HCT116 (cell line): ENCODE measurements at regions not wholly inside any gene's neighbourhood (a gene's known extent, or its start where the extent isn't known, plus 50 kb on each side); places are given as distances from the start of the nearest gene placed in this dataset.

ENCODE experiments used
- ATAC-seq: fragments of 200-7000 bp; cut with Tn5 transposase; 2 replicates; pipeline ENCODE4 v1.9.1; 2020; ENCODE audit warnings: mild to moderate bottlenecking, moderate library complexity
- BruUV-seq: library from RNA; stranded (reverse); fragments of 400-500 nt; replicated peaks from 2 replicates; lab custom pipeline; 2021; lab: Mats Ljungman, UMichigan
- CTCF ChIA-PET: fragments of 300-600 bp; sonication (Branson Sonifier 250); formaldehyde crosslinking; loops from one replicate; lab custom pipeline; 2021; ENCODE audit warnings: antibody characterized with exemption; lab: Charles Lee
- POLR2A ChIA-PET: fragments of 300-600, 350-600 bp; sonication (Branson Sonifier 250); formaldehyde crosslinking; loops from one replicate; lab custom pipeline; 2021; ENCODE audit warnings: antibody characterized with exemption; lab: Charles Lee
- RAD21 ChIA-PET, 2 experiments: fragments of 300-600 bp; sonication (Branson Sonifier 250); formaldehyde crosslinking; loops; one replicate each; lab custom pipeline; 2023; ENCODE audit warnings: low total read pairs in 2 of 2; ENCODE audit not compliant: uncharacterized antibody in 2 of 2, unreplicated experiment in 2 of 2, low non-redundant PET in 1 of 2; lab: Charles Lee
- DNase-seq: peaks from one replicate; pipeline ENCODE4 v3.0.0-alpha.2; 2010; ENCODE audit warnings: low read depth, low spot score
- H2AFZ ChIP-seq: fragments of 200-600 bp; shearing (Covaris generic), sonication (generic); 2 replicates; pipeline ENCODE4 v1.6.1; 2017; ENCODE audit warnings: low read depth, mixed run types, mixed read lengths, antibody characterized with exemption, low read length; ENCODE audit not compliant: poor library complexity, severe bottlenecking
- H3K27ac ChIP-seq: 2 replicates; pipeline ENCODE4 v1.5.1; 2012; ENCODE audit warnings: low read depth, low read length
- H3K27me3 ChIP-seq: fragments of 200-600 bp; sonication (generic); 2 replicates; pipeline ENCODE4 v1.6.1; 2016; ENCODE audit warnings: mixed run types, low read length, mixed read lengths; ENCODE audit not compliant: insufficient read depth
- H3K36me3 ChIP-seq, 2 experiments: fragments of 200-500 bp in 1 of 2; fragments of 200-600 bp in 1 of 2; sonication (Bioruptor generic) in 1 of 2; sonication (generic) in 1 of 2; 2 replicates each; pipeline versions ENCODE4 v1.5.1 to v1.6.1; 2014 to 2016; ENCODE audit warnings: low read length in 2 of 2, inconsistent platforms in 1 of 2, mixed read lengths in 1 of 2, mixed run types in 1 of 2; ENCODE audit not compliant: insufficient read depth in 2 of 2, control insufficient read depth in 1 of 2
- H3K4me1 ChIP-seq, 2 experiments: fragments of 200-600 bp in 1 of 2; sonication (generic) in 1 of 2; 2 replicates each; pipeline versions ENCODE4 v1.5.1 to v1.6.1; 2012 to 2017; ENCODE audit warnings: low read length in 2 of 2, inconsistent platforms in 1 of 2, mild to moderate bottlenecking in 1 of 2, mixed read lengths in 1 of 2, mixed run types in 1 of 2, moderate library complexity in 1 of 2; ENCODE audit not compliant: insufficient read depth in 2 of 2, control insufficient read depth in 1 of 2
- H3K4me2 ChIP-seq: fragments of 200-600 bp; sonication (generic); 2 replicates; pipeline ENCODE4 v1.6.1; 2017; ENCODE audit warnings: mixed run types, low read length, mixed read lengths
- H3K4me3 ChIP-seq, 2 experiments: fragments of 200-600 bp in 1 of 2; sonication (generic) in 1 of 2; replicated peaks in 1 of 2; 2 replicates each; pipeline ENCODE4 v1.5.1; 2011 to 2016; ENCODE audit warnings: low read length in 2 of 2, control low read depth in 1 of 2, low read depth in 1 of 2, mild to moderate bottlenecking in 1 of 2, mixed read lengths in 1 of 2, mixed run types in 1 of 2
- H3K79me2 ChIP-seq: fragments of 200-600 bp; sonication (generic); 2 replicates; pipeline ENCODE4 v1.6.1; 2017; ENCODE audit warnings: mild to moderate bottlenecking, mixed run types, low read length, moderate library complexity, mixed read lengths; ENCODE audit not compliant: insufficient read depth
- H3K9ac ChIP-seq: fragments of 200-600 bp; sonication (generic); 2 replicates; pipeline ENCODE4 v1.6.1; 2016; ENCODE audit warnings: low read length, mixed read lengths
- H3K9me2 ChIP-seq: fragments of 200-600 bp; sonication (generic), shearing (Covaris generic); 2 replicates; pipeline ENCODE4 v1.6.1; 2017; ENCODE audit warnings: mixed run types, mild to moderate bottlenecking, moderate library complexity; ENCODE audit not compliant: insufficient read depth
- H3K9me3 ChIP-seq, 2 experiments: fragments of 200-500 bp in 1 of 2; fragments of 200-600 bp in 1 of 2; sonication (Bioruptor generic) in 1 of 2; sonication (generic) in 1 of 2; 2 replicates each; pipeline ENCODE4 v1.6.1; 2014 to 2017; ENCODE audit warnings: low read length in 2 of 2, mixed read lengths in 2 of 2, inconsistent platforms in 1 of 2, low read depth in 1 of 2, mild to moderate bottlenecking in 1 of 2, mixed run types in 1 of 2, moderate library complexity in 1 of 2; ENCODE audit not compliant: control insufficient read depth in 1 of 2, insufficient read depth in 1 of 2
- H4K20me1 ChIP-seq: fragments of 200-600 bp; sonication (generic), shearing (Covaris generic); 2 replicates; pipeline ENCODE4 v1.6.1; 2017; ENCODE audit warnings: mixed run types, mild to moderate bottlenecking, moderate library complexity; ENCODE audit not compliant: insufficient read depth
- EGR1 ChIP-seq: IDR thresholded peaks from 2 replicates; pipeline ENCODE4 v1.6.1; 2012; ENCODE audit warnings: low read depth
- ELF1 ChIP-seq: IDR thresholded peaks from 2 replicates; pipeline ENCODE4 v1.6.1; 2012; ENCODE audit warnings: low read depth, borderline replicate concordance
- EZH2phosphoT487 ChIP-seq: fragments of 200-600 bp; IDR thresholded peaks from 2 replicates; pipeline ENCODE4 v1.6.1; 2018; ENCODE audit warnings: antibody characterized with exemption, borderline replicate concordance
- FOSL1 ChIP-seq: IDR thresholded peaks from 2 replicates; pipeline ENCODE4 v1.6.1; 2012; ENCODE audit warnings: low read depth
- POLR2A ChIP-seq: IDR thresholded peaks from 2 replicates; pipeline ENCODE4 v1.7.0; 2011; ENCODE audit warnings: borderline replicate concordance; ENCODE audit not compliant: insufficient read depth, insufficient read length; ENCODE audit errors: extremely low read depth
- POLR2AphosphoS5 ChIP-seq: IDR thresholded peaks from 2 replicates; pipeline ENCODE4 v1.6.1; 2011; ENCODE audit warnings: mild to moderate bottlenecking, low read depth, low read length, moderate library complexity
- SIN3A ChIP-seq: IDR thresholded peaks from 2 replicates; pipeline ENCODE4 v1.6.1; 2012; ENCODE audit warnings: low read depth
- TCF7L2 ChIP-seq: IDR thresholded peaks from 2 replicates; pipeline ENCODE4 v1.7.0; 2011; ENCODE audit warnings: borderline replicate concordance, inconsistent platforms; ENCODE audit not compliant: insufficient read depth, insufficient read length; ENCODE audit errors: extremely low read depth
- YY1 ChIP-seq: IDR thresholded peaks from 2 replicates; pipeline ENCODE4 v1.6.1; 2011; ENCODE audit warnings: low read length, low read depth, moderate library complexity, mild to moderate bottlenecking; ENCODE audit not compliant: insufficient replicate concordance; ENCODE audit errors: extremely low read depth
- ZNF274 ChIP-seq: fragments of 200-500 bp; sonication (Bioruptor generic); IDR thresholded peaks from 2 replicates; pipeline ENCODE4 v1.6.1; 2014; ENCODE audit warnings: mild to moderate bottlenecking, low read depth, low read length, inconsistent platforms
- intact Hi-C: fragments of 100-400 bp; cut with micrococcal nuclease; formaldehyde crosslinking; loops from 2 replicates; pipeline ENCODE4 v1.10.0; 2022
- TF ChIP-seq, protein P1 (sequence below), 3 experiments: fragments of 200-600 bp in 1 of 3; sonication (generic) in 1 of 3; IDR thresholded peaks in 2 of 3; conservative IDR thresholded peaks in 1 of 3; 2 replicates each; pipeline ENCODE4 v1.5.1; 2012 to 2017; ENCODE audit warnings: low read depth in 2 of 3, low read length in 2 of 3, antibody characterized with exemption in 1 of 3, borderline replicate concordance in 1 of 3, control low read depth in 1 of 3, mild to moderate bottlenecking in 1 of 3, mixed read lengths in 1 of 3, mixed run types in 1 of 3, moderate library complexity in 1 of 3; ENCODE audit not compliant: insufficient read depth in 1 of 3
- TF ChIP-seq, protein P2 (sequence below): IDR thresholded peaks from 2 replicates; pipeline ENCODE4 v1.6.1; 2012; ENCODE audit warnings: low read depth

DNA sequence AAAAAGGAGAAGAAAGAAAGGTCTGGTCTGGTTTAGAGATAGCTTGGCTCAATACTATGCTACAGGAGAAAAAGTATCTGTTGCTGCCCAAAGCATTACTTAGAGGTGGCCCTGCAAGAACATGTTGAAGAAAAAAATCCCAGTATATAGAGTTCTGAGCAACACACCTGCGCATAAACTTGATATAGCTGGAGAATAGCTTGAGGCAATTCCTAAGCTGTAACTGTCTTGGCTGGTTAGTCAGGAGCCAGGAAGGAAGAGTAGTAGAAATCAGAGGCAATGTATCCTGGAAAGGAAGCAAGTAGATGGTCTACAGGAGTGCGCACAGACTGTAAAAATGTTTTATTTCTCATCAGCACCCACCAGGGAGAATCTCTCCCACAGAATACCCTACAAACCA is 209.7 kb downstream of the SLITRK1 start:
- ChIA-PET POLR2A (no interaction called here), CTCF (no interaction called here), RAD21 (no interaction called here)
- no peak overlapping the region for H3K27ac ChIP-seq
- H3K4me2 ChIP-seq = no peak overlapping the region
- no peak overlapping the region for H2AFZ ChIP-seq
- no peak overlapping the region for H3K4me3 ChIP-seq
- H4K20me1 ChIP-seq = no peaks in the 10 kb centered on the region
- no peaks in the 10 kb centered on the region for H3K36me3 ChIP-seq
- BruUV-seq = no TSS peak
- H3K9me2 ChIP-seq = no peaks in the 10 kb centered on the region
- no peak overlapping the region for H3K9ac ChIP-seq
- H3K4me1 ChIP-seq = no peaks in the 10 kb centered on the region
- DNase-seq = no peak
- no peaks in the 10 kb centered on the region; a peak in 1 of 4 replicates for H3K9me3 ChIP-seq
- intact Hi-C loops = no loop called here
- no peak for ATAC-seq
- no peaks in the 10 kb centered on the region for H3K79me2 ChIP-seq
- no peaks in the 10 kb centered on the region for H3K27me3 ChIP-seq
- TF ChIP-seq, protein P1, sequence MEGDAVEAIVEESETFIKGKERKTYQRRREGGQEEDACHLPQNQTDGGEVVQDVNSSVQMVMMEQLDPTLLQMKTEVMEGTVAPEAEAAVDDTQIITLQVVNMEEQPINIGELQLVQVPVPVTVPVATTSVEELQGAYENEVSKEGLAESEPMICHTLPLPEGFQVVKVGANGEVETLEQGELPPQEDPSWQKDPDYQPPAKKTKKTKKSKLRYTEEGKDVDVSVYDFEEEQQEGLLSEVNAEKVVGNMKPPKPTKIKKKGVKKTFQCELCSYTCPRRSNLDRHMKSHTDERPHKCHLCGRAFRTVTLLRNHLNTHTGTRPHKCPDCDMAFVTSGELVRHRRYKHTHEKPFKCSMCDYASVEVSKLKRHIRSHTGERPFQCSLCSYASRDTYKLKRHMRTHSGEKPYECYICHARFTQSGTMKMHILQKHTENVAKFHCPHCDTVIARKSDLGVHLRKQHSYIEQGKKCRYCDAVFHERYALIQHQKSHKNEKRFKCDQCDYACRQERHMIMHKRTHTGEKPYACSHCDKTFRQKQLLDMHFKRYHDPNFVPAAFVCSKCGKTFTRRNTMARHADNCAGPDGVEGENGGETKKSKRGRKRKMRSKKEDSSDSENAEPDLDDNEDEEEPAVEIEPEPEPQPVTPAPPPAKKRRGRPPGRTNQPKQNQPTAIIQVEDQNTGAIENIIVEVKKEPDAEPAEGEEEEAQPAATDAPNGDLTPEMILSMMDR (IDR thresholded peaks at IDR 0.05 in 2 of 3, conservative IDR thresholded peaks at IDR 0.05 in 1 of 3; ENCODE audit: borderline replicate concordance in 1 of 3, insufficient read depth in 1 of 3, low read depth in 2 of 3, low read length in 2 of 3) = no peak
- TF ChIP-seq EZH2phosphoT487 = no peak
- no peak for TF ChIP-seq ELF1
- TF ChIP-seq TCF7L2 = no peak
- TF ChIP-seq SIN3A = no peak
- TF ChIP-seq POLR2AphosphoS5 = no peak
- TF ChIP-seq FOSL1 = no peak
- TF ChIP-seq ZNF274 = no peak
- no peak for TF ChIP-seq POLR2A

DNA sequence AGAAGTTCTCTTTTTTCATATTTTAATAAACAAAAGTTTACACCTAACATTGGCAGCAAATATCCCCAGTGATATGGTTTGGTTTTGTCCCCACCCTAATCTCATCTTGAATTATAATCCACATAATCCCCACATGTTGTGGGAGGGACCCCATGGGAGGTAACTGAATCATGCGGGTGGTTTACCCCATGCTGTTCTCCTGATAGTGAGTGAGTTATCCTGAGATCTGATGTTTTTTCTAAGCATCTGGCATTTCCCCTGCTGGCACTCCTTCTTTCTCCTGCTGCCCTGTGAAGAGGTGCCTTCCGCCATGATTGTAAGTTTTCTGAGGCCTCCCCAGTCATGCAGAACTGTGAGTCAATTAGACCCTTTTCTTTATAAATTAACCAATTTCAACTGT is 214.7 kb downstream of the SLITRK1 start:
- no peak overlapping the region for H3K27ac ChIP-seq
- ATAC-seq (no peak), DNase-seq (no peak)
- H3K9me3 ChIP-seq = no peaks in the 10 kb centered on the region; a peak in 1 of 4 replicates
- intact Hi-C loops = no loop called here
- BruUV-seq = no TSS peak
- H4K20me1 ChIP-seq = no peaks in the 10 kb centered on the region
- H3K79me2 ChIP-seq = no peaks in the 10 kb centered on the region
- no peak overlapping the region for H3K4me2 ChIP-seq
- ChIA-PET POLR2A (no interaction called here), RAD21 (no interaction called here), CTCF (no interaction called here)
- no peaks in the 10 kb centered on the region for H3K9me2 ChIP-seq
- no peak overlapping the region for H2AFZ ChIP-seq
- H3K4me3 ChIP-seq = no peak overlapping the region
- no peaks in the 10 kb centered on the region for H3K27me3 ChIP-seq
- TF ChIP-seq, protein P2, sequence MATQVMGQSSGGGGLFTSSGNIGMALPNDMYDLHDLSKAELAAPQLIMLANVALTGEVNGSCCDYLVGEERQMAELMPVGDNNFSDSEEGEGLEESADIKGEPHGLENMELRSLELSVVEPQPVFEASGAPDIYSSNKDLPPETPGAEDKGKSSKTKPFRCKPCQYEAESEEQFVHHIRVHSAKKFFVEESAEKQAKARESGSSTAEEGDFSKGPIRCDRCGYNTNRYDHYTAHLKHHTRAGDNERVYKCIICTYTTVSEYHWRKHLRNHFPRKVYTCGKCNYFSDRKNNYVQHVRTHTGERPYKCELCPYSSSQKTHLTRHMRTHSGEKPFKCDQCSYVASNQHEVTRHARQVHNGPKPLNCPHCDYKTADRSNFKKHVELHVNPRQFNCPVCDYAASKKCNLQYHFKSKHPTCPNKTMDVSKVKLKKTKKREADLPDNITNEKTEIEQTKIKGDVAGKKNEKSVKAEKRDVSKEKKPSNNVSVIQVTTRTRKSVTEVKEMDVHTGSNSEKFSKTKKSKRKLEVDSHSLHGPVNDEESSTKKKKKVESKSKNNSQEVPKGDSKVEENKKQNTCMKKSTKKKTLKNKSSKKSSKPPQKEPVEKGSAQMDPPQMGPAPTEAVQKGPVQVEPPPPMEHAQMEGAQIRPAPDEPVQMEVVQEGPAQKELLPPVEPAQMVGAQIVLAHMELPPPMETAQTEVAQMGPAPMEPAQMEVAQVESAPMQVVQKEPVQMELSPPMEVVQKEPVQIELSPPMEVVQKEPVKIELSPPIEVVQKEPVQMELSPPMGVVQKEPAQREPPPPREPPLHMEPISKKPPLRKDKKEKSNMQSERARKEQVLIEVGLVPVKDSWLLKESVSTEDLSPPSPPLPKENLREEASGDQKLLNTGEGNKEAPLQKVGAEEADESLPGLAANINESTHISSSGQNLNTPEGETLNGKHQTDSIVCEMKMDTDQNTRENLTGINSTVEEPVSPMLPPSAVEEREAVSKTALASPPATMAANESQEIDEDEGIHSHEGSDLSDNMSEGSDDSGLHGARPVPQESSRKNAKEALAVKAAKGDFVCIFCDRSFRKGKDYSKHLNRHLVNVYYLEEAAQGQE = no peak
- TF ChIP-seq ELF1 (no peak), EGR1 (no peak), YY1 (no peak), SIN3A (no peak)
- no peaks in the 10 kb centered on the region for H3K4me1 ChIP-seq
- no peaks in the 10 kb centered on the region for H3K36me3 ChIP-seq
- no peak overlapping the region for H3K9ac ChIP-seq
